ENCODE measurements at regions not wholly inside any gene's neighbourhood (a gene's known extent, or its start where the extent isn't known, plus 50 kb on each side); places are given as distances from the start of the nearest gene placed in this dataset.
"Not testable (repeated sequence)": the region's sequence is repeated elsewhere in the genome, so short reads cannot be mapped to it uniquely, and the experiment has no call there.

DNA sequence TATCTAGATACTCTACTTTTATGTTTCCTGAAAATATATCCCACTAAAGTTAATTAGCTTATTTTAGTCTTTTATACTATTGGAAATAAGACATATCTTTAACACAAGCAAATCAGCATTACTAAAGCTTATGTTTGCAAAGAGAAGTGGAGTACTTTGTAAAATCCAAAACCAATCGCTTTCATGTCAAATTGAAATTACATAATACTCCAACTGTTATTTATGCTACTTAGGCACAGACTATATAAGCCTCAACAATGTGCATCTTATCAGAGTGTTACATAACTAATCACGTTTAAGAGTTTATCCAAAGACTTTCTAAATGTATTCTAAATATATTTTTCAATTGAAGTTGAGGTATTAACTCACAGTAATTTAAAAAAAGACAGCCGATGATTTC is 200.0 kb downstream of the PCDH20 start:
- DNase-seq (ENCODE audit: insufficient read length, low spot score), result no peak
- FAIRE-seq, result no peak
- TF ChIP-seq, protein P1, sequence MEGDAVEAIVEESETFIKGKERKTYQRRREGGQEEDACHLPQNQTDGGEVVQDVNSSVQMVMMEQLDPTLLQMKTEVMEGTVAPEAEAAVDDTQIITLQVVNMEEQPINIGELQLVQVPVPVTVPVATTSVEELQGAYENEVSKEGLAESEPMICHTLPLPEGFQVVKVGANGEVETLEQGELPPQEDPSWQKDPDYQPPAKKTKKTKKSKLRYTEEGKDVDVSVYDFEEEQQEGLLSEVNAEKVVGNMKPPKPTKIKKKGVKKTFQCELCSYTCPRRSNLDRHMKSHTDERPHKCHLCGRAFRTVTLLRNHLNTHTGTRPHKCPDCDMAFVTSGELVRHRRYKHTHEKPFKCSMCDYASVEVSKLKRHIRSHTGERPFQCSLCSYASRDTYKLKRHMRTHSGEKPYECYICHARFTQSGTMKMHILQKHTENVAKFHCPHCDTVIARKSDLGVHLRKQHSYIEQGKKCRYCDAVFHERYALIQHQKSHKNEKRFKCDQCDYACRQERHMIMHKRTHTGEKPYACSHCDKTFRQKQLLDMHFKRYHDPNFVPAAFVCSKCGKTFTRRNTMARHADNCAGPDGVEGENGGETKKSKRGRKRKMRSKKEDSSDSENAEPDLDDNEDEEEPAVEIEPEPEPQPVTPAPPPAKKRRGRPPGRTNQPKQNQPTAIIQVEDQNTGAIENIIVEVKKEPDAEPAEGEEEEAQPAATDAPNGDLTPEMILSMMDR (IDR thresholded peaks at IDR 0.05; ENCODE audit: insufficient read depth, missing control alignments), result no peak

DNA sequence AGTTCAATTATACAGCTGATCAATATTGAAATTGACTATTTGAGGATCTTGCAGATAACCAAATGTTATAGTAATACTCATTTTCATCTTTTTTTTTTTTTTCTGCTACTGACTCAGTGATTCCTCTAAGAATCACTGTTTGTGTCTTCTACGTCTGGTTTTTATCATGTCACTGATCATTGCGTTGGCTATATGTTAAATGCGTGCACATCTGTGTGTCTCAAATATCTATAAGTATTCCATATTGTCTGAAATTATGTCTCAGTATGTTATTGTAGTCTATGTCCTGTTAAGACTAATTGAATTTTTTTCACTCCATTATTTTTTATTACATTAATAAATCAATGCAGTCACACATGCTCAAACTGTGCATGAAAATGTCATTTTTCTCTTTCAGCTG is 200.5 kb downstream of the PCDH20 start:
- DNase-seq (ENCODE audit: insufficient read length, low spot score) (no peak), FAIRE-seq (no peak)
- TF ChIP-seq, protein P1 (IDR thresholded peaks at IDR 0.05; ENCODE audit: insufficient read depth, missing control alignments), result no peak

DNA sequence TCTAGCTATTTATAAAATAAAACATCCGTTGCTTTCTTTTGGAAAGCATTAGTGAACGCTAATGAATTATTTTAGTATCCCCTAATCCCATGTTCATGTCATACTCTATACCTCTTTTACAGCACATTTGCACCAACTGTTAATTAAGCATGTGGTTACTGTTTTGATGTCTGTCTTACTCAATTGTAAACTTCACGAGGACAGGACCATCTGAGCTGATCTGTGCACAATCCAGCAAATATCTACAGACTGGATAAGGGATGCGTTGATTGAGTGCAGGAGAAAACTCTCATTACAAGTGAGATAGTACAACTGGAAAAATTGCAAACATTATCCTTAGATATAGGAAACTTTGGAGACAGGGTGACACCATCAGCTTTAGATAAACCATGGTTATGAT is 201.1 kb downstream of the PCDH20 start:
- FAIRE-seq, result no peak
- DNase-seq (ENCODE audit: insufficient read length, low spot score), result no peak
- TF ChIP-seq, protein P1 (IDR thresholded peaks at IDR 0.05; ENCODE audit: insufficient read depth, missing control alignments), result no peak

DNA sequence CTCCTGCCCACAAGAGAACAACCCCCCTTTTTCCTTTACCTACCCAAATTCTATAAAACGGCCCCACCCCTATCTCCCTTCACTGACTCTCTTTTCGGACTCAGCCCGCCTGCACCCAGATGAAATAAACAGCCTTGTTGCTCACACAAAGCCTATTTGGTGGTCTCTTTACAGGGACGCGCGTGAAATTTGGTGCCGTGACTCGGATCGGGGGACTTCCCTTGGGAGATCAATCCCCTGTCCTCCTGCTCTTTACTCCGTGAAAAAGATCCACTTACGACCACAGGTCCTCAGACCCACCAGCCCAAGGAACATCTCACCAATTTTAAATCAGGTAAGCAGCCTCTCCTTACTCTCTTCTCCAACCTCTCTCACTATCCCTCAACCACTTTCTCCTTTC is 209.8 kb downstream of the PCDH20 start:
- FAIRE-seq; DNase-seq (ENCODE audit: insufficient read length, low spot score): not testable (repeated sequence)

GRCh38 chr13:61204025-61204424 is 211.6 kb downstream of the PCDH20 start:
- no peak for FAIRE-seq
- no peak for DNase-seq (ENCODE audit: insufficient read length, low spot score)
- TF ChIP-seq, protein P1 (IDR thresholded peaks at IDR 0.05; ENCODE audit: insufficient read depth, missing control alignments), result no peak

DNA sequence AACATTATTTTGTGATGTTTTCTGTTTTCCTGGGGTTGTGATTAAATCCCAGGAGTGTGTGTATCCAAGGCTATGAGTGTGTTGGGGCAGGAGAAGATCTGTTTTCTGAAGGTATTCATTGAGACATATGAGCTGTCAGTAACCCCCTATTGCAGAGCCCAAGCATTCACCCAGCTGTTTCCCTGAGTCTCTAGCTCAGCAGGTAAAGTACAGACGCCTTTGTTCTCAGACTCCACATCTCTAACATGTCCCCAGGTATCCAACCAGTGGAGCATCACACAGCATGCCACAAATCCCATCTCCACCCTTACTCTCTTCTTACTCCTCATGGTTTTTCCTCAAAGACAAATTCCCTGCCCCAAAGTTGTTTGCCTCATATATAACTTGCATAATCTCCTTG is 213.6 kb downstream of the PCDH20 start:
- no peak for FAIRE-seq
- DNase-seq (ENCODE audit: insufficient read length, low spot score), result no peak
- TF ChIP-seq, protein P1 (IDR thresholded peaks at IDR 0.05; ENCODE audit: insufficient read depth, missing control alignments), result no peak

- DNase-seq (ENCODE audit: insufficient read length, low spot score) (no peak), FAIRE-seq (no peak)
- TF ChIP-seq, protein P1 (IDR thresholded peaks at IDR 0.05; ENCODE audit: insufficient read depth, missing control alignments), result no peak
Observed at GRCh38 chr13:61192826-61193225, 222.8 kb downstream of the PCDH20 start.

GRCh38 chr13:61188057-61188456 is 227.6 kb downstream of the PCDH20 start:
- FAIRE-seq (no peak), DNase-seq (ENCODE audit: insufficient read length, low spot score) (no peak)
- TF ChIP-seq, protein P1 (IDR thresholded peaks at IDR 0.05; ENCODE audit: insufficient read depth, missing control alignments), result no peak

All from D721Med (cell line).